ENCODE measurements at regions not wholly inside any gene's neighbourhood (a gene's known extent, or its start where the extent isn't known, plus 50 kb on each side); places are given as distances from the start of the nearest gene placed in this dataset.

DNA sequence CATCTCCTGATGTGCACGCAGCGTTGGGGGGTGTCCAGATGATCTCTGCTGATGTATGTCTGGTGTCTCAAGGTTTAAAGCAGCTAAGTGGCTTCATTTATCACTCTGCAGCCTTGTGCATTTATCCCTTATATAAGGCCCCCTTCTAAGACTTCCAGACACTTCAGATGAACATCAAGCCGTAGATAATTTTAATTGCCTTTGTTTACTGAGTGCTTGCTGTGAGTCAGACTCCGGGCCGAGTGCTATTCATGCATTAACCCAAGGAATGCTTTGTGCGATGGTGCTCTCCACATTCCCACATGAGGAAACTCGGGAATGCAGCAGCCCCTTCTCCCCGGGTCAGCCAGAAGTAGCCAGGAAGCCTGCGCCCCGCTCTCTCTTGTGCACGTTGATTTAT is 328.6 kb upstream of the COBL start:
- CTCF ChIA-PET (ENCODE audit: partially characterized antibody) = no interaction called here
- DNase-seq (ENCODE audit: low read depth in 1 of 2, low spot score in 2 of 2) (peak in 1 of 2 experiments; percentile 23), FAIRE-seq (no peak)
- H3K27me3 ChIP-seq (replicated peaks in 1 of 4; ENCODE audit: control insufficient read depth in 3 of 4, extremely low read depth in 1 of 4, insufficient read depth in 3 of 4, low read length in 3 of 4) = no peaks in the 10 kb centered on the region
- H4K91ac ChIP-seq (replicated peaks; ENCODE audit: insufficient read length, low read length) = no peak overlapping the region
- H3K27ac ChIP-seq (ENCODE audit: low read depth, low read length) = no peak overlapping the region
- no peak overlapping the region for H2BK120ac ChIP-seq (replicated peaks; ENCODE audit: low read depth, low read length)
- no peak overlapping the region for H4K8ac ChIP-seq (ENCODE audit: extremely low read depth, insufficient read depth, low read length)
- no peak overlapping the region for H4K5ac ChIP-seq (ENCODE audit: insufficient read length, low read depth, low read length)
- H3K36me3 ChIP-seq (ENCODE audit: control insufficient read depth in 2 of 4, insufficient read depth in 4 of 4, low read length in 3 of 4) = no peaks in the 10 kb centered on the region
- POLR2A ChIA-PET (ENCODE audit: partially characterized antibody) = no interaction called here
- H3K4me2 ChIP-seq (ENCODE audit: insufficient read depth in 1 of 2, low read depth in 2 of 2, low read length in 2 of 2) = no peak overlapping the region
- H3K23ac ChIP-seq (ENCODE audit: insufficient read length) = no peak overlapping the region
- no peak overlapping the region for H2BK15ac ChIP-seq (ENCODE audit: low read length)
- no peak overlapping the region for H2BK20ac ChIP-seq (ENCODE audit: low read length)
- H2AK5ac ChIP-seq (ENCODE audit: low read depth, low read length) = no peak overlapping the region
- no peak overlapping the region for H3K4me3 ChIP-seq (ENCODE audit: extremely low read depth in 1 of 4, insufficient read depth in 2 of 4, low read depth in 3 of 4, low read length in 4 of 4)
- H3K18ac ChIP-seq (ENCODE audit: extremely low read depth, low read length) = no peak overlapping the region
- WGBS, 2 experiments (ENCODE audit: extremely low coverage in 1 of 2, insufficient coverage in 1 of 2, insufficient read length in 1 of 2, insufficient replicate concordance in 2 of 2, low coverage in 1 of 2, low lambda C conversion rate in 2 of 2, missing lambda C conversion rate in 1 of 2) = 80% methylated on average over 11 of the region's 11 CpGs; no CpG with 5 or more reads in 1 of the 2 experiments
- no peak overlapping the region for H3K9ac ChIP-seq (replicated peaks in 1 of 4; ENCODE audit: extremely low read depth in 1 of 4, low read depth in 3 of 4, low read length in 3 of 4)
- no peak overlapping the region for H3K14ac ChIP-seq (ENCODE audit: insufficient read length)
- H3K79me2 ChIP-seq (ENCODE audit: control insufficient read depth in 1 of 2, insufficient read depth in 2 of 2, low read length in 2 of 2) = no peaks in the 10 kb centered on the region
- TF ChIP-seq CBX8 (IDR thresholded peaks at IDR 0.05; ENCODE audit: borderline replicate concordance, low read depth, low read length) = no peak
- TF ChIP-seq EP300 (IDR thresholded peaks at IDR 0.05; ENCODE audit: borderline replicate concordance in 1 of 2, low read depth in 2 of 2, low read length in 2 of 2) = no peak
- TF ChIP-seq JUND (IDR thresholded peaks at IDR 0.05; ENCODE audit: low read length) = no peak
- TF ChIP-seq RNF2 (IDR thresholded peaks at IDR 0.05; ENCODE audit: borderline replicate concordance, low read depth, low read length, missing control alignments, poor library complexity, severe bottlenecking) = no peak
- no peak for TF ChIP-seq GABPA (IDR thresholded peaks at IDR 0.05; ENCODE audit: borderline replicate concordance, insufficient read depth, low read length)
- no peak for TF ChIP-seq NRF1 (IDR thresholded peaks at IDR 0.05; ENCODE audit: low read depth, low read length)
- TF ChIP-seq CHD1 (IDR thresholded peaks at IDR 0.05; ENCODE audit: low read depth, low read length) = no peak
- no peak for TF ChIP-seq POLR2AphosphoS5 (IDR thresholded peaks at IDR 0.05; ENCODE audit: low read depth, low read length)
- no peak overlapping the region for H2AFZ ChIP-seq (ENCODE audit: low read length)
- H2BK12ac ChIP-seq (ENCODE audit: low read depth, low read length) = no peak overlapping the region
- no peaks in the 10 kb centered on the region for H4K20me1 ChIP-seq (replicated peaks in 1 of 2; ENCODE audit: control insufficient read depth in 1 of 2, insufficient read depth in 2 of 2, low read length in 2 of 2)
- no peaks in the 10 kb centered on the region for H3K9me3 ChIP-seq (ENCODE audit: insufficient read depth in 2 of 2, low read depth in 1 of 2, low read length in 1 of 2)
- H3K4me1 ChIP-seq (replicated peaks in 1 of 4; ENCODE audit: control insufficient read depth in 3 of 4, insufficient read depth in 4 of 4, low read length in 3 of 4) = no peaks in the 10 kb centered on the region
- H2BK5ac ChIP-seq (ENCODE audit: low read depth, low read length) = no peak overlapping the region; the same call in 1 of the 2 replicates
- H3K4ac ChIP-seq (replicated peaks; ENCODE audit: insufficient read length, low read depth, low read length) = no peak overlapping the region
- no peaks in the 10 kb centered on the region for H3K23me2 ChIP-seq (ENCODE audit: low read depth, low read length)
- no peak overlapping the region for H3K56ac ChIP-seq (replicated peaks; ENCODE audit: insufficient read length, low read depth, low read length)
- no peaks in the 10 kb centered on the region for H3K79me1 ChIP-seq (ENCODE audit: low read depth, low read length)

Measured in H1 (cell line).